Stomach (tissue), 4 donors: ENCODE measurements at regions not wholly inside any gene's neighbourhood (a gene's known extent, or its start where the extent isn't known, plus 50 kb on each side); places are given as distances from the start of the nearest gene placed in this dataset.

ENCODE experiments used
- CTCF ChIP-seq, 7 experiments: fragments of 450-650 bp in 4 of 7; fragments of 200-600 bp in 3 of 7; sonication (generic) in 3 of 7; IDR thresholded peaks; one replicate each; pipeline ENCODE4 v1.5.1; 2016 to 2019; ENCODE audit warnings: antibody characterized with exemption in 7 of 7, control low read depth in 2 of 7, mild to moderate bottlenecking in 1 of 7
- EP300 ChIP-seq: sonication (generic); formaldehyde crosslinking; IDR thresholded peaks from one replicate; pipeline ENCODE4 v1.6.1; 2017; ENCODE audit warnings: antibody characterized with exemption
- POLR2A ChIP-seq, 4 donors: fragments of 450-650 bp; IDR thresholded peaks; one replicate each; pipeline ENCODE4 v1.6.1; 2016; ENCODE audit warnings: antibody characterized with exemption in 4 of 4, control low read depth in 2 of 4, mild to moderate bottlenecking in 1 of 4, moderate library complexity in 1 of 4
- POLR2AphosphoS5 ChIP-seq, 3 donors: sonication (generic); formaldehyde crosslinking; IDR thresholded peaks; one replicate each; pipeline ENCODE4 v1.6.1; 2016; ENCODE audit warnings: antibody characterized with exemption in 3 of 3

GRCh38 chr2:136448432-136448831 lies 316.9 kb upstream of the THSD7B start:
- TF ChIP-seq POLR2AphosphoS5 (IDR thresholded peaks at IDR 0.05) (no peak), CTCF (IDR thresholded peaks at IDR 0.05) (no peak), POLR2A (IDR thresholded peaks at IDR 0.05) (no peak), EP300 (no peak)
